ENCODE measurements at regions not wholly inside any gene's neighbourhood (a gene's known extent, or its start where the extent isn't known, plus 50 kb on each side); places are given as distances from the start of the nearest gene placed in this dataset.

DNA sequence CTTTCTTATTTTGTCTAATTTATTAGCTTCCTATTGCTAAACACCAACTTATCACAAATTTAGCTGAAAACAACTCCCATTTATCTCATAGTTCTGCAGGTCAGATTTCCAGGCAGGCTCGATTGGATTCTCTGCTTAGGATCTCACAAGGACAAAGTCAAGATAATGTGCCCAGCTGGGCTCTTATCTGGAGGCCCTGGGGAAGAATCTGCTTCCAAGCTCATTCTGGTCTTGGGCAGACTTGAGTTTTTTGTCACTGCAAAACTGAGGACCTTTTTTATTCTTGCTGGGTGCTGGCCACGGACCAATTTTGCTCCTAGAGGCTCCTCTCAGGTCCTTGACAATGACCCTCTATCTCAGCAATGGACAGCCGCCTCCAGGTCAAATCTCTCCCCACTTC is 215.5 kb downstream of the TRIB2 start:
- no peak for DNase-seq
- H3K9me3 Mint-ChIP-seq: no peaks in the 10 kb centered on the region

DNA sequence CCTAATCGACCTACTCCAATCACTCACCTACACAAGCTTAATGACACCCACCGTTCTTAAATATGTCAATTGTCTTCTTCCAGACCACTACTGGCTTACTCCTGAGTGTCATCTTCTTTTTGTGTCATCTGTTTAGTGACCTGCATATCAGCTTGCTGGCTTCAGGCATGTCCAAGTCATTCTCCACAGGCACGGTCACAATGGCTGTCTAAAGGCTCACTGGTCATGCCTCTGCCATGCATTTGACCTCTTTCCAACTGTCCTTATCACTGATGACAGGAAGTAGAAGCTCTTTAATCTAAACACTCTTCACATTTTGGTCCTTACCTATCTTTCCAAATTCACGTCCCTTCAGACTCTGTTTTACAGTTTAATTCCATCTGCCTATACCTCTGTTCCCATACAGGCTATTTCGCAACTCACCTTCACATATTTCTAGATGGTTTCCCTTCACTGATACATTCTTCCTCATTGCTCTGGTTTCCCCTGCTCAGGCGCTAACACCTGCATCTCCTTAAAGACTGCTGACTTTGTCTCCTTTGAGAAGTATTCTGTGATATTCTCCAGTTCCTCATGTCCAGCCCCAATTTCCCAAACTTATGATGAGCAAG is 217.5 kb downstream of the TRIB2 start:
- TF ChIP-seq, protein P1, sequence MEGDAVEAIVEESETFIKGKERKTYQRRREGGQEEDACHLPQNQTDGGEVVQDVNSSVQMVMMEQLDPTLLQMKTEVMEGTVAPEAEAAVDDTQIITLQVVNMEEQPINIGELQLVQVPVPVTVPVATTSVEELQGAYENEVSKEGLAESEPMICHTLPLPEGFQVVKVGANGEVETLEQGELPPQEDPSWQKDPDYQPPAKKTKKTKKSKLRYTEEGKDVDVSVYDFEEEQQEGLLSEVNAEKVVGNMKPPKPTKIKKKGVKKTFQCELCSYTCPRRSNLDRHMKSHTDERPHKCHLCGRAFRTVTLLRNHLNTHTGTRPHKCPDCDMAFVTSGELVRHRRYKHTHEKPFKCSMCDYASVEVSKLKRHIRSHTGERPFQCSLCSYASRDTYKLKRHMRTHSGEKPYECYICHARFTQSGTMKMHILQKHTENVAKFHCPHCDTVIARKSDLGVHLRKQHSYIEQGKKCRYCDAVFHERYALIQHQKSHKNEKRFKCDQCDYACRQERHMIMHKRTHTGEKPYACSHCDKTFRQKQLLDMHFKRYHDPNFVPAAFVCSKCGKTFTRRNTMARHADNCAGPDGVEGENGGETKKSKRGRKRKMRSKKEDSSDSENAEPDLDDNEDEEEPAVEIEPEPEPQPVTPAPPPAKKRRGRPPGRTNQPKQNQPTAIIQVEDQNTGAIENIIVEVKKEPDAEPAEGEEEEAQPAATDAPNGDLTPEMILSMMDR (IDR thresholded peaks at IDR 0.05): no peak
- Mint-ChIP-seq H3K36me3 (ENCODE audit: low read depth) (no peaks in the 10 kb centered on the region), H3K4me1 (ENCODE audit: low read depth) (peaks cover 21% of the 10 kb centered on the region)

More for the DNA sequence above, 215.5 kb downstream of the TRIB2 start:
- Mint-ChIP-seq H3K4me3 (no peak overlapping the region), H3K27me3 (ENCODE audit: insufficient read depth) (no peaks in the 10 kb centered on the region), H3K36me3 (ENCODE audit: low read depth) (no peaks in the 10 kb centered on the region), H3K4me1 (ENCODE audit: low read depth) (peaks cover 37% of the 10 kb centered on the region), H3K27ac (no peak overlapping the region)
- TF ChIP-seq, protein P1 (IDR thresholded peaks at IDR 0.05): no peak

DNA sequence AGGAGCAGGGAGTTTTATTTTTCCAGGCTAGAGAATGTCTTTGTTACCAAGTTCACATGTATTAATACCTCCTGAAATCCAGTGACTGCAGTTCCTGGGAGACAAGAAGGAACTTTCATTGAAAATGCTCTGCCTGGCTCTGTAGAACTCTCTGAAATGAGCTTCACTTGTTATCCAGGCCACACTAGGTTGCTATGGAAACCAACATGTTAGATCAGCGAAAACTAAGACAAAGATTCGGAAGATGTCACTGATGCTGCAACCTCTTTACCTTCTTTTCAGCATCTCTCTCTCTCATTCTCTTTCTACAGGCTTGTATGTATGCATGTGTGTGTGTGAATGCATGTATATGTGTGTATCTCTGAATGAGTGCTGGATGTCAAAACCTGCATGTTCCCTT is 218.5 kb downstream of the TRIB2 start:
- H3K27me3 Mint-ChIP-seq (ENCODE audit: insufficient read depth): no peaks in the 10 kb centered on the region
- H3K27ac Mint-ChIP-seq: no peak overlapping the region
- TF ChIP-seq, protein P1 (IDR thresholded peaks at IDR 0.05): no peak
- H3K36me3 Mint-ChIP-seq (ENCODE audit: low read depth): no peaks in the 10 kb centered on the region
- H3K4me1 Mint-ChIP-seq (ENCODE audit: low read depth): peaks cover 11% of the 10 kb centered on the region
- no peak overlapping the region for H3K4me3 Mint-ChIP-seq
- DNase-seq: no peak
- H3K9me3 Mint-ChIP-seq: no peaks in the 10 kb centered on the region

More for the DNA sequence above, 217.5 kb downstream of the TRIB2 start:
- DNase-seq: no peak
- no peak overlapping the region for H3K4me3 Mint-ChIP-seq
- no peaks in the 10 kb centered on the region for H3K27me3 Mint-ChIP-seq (ENCODE audit: insufficient read depth)
- no peak overlapping the region for H3K27ac Mint-ChIP-seq
- H3K9me3 Mint-ChIP-seq: no peaks in the 10 kb centered on the region

GRCh38 chr2:12935796-12936195 is 219.1 kb downstream of the TRIB2 start:
- Mint-ChIP-seq H3K4me3 (no peak overlapping the region), H3K36me3 (ENCODE audit: low read depth) (no peaks in the 10 kb centered on the region), H3K27me3 (ENCODE audit: insufficient read depth) (no peaks in the 10 kb centered on the region), H3K4me1 (ENCODE audit: low read depth) (peaks cover 5% of the 10 kb centered on the region), H3K27ac (no peak overlapping the region), H3K9me3 (no peaks in the 10 kb centered on the region)
- no peak for DNase-seq
- TF ChIP-seq, protein P1 (IDR thresholded peaks at IDR 0.05): no peak

DNA sequence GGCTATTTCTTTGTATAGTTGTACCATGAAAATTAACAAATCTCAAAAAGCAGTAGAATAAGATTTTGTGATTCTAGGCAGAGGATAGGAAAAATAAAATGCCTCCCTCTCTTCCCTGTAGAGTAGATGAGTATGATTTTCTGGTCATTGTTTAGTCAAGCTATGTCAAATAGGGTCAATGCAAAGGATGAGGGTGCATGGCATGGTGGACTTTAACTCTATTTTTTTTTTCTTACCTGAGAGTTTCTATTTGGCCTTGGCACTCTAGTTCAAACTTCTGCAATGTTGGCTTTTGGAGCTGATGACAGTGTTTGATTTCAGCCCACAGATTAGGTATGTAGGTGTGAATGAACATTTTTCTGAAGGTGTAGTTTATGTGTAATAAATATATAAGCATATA is 224.5 kb downstream of the TRIB2 start:
- no peaks in the 10 kb centered on the region for H3K9me3 Mint-ChIP-seq
- no peak overlapping the region for H3K4me3 Mint-ChIP-seq
- no peaks in the 10 kb centered on the region for H3K27me3 Mint-ChIP-seq (ENCODE audit: insufficient read depth)
- TF ChIP-seq, protein P1 (IDR thresholded peaks at IDR 0.05): no peak
- no peaks in the 10 kb centered on the region for H3K4me1 Mint-ChIP-seq (ENCODE audit: low read depth)
- H3K36me3 Mint-ChIP-seq (ENCODE audit: low read depth): no peaks in the 10 kb centered on the region
- no peak for DNase-seq
- H3K27ac Mint-ChIP-seq: no peak overlapping the region
